ENCODE measurements at regions not wholly inside any gene's neighbourhood (a gene's known extent, or its start where the extent isn't known, plus 50 kb on each side); places are given as distances from the start of the nearest gene placed in this dataset.
"Not testable (repeated sequence)": the region's sequence is repeated elsewhere in the genome, so short reads cannot be mapped to it uniquely, and the experiment has no call there.

DNA sequence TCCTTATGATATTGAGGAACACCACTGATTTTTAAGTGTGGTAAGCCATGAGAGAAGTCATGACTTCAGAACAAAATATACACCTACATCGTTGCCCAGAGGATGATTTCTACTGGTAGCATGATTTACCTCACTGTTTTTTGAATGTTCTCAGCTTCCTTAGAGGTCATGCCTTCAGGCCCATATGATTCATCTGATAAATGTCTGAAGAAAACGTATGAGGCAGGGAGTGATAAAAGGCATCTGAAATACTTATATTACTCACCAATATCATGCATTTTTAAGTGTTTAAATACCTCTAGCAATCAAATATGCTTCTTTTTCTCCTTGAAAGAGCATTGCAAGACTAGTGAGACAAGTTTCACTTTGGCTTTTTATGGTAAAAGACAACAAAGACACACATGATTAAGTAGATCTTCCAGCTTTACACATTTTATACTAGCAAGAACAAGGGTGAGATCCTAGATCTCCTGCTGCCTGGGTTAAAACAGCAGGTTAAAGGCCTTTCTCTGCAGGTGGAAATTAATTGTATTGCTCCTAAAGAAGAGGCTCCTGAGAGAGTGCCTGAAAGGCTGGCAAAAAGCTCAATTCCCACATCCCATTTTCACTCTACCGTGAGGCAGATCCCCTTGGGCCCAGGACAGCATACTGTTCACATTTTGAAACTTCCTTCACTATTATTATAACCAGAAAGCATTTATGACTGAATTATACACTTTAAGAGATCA is 432.4 kb downstream of the SLITRK1 start:
- H3K4me3 ChIP-seq (ENCODE audit: low read length) = no peak overlapping the region
- no peak for DNase-seq (ENCODE audit: low read depth)
- TF ChIP-seq, protein P1, sequence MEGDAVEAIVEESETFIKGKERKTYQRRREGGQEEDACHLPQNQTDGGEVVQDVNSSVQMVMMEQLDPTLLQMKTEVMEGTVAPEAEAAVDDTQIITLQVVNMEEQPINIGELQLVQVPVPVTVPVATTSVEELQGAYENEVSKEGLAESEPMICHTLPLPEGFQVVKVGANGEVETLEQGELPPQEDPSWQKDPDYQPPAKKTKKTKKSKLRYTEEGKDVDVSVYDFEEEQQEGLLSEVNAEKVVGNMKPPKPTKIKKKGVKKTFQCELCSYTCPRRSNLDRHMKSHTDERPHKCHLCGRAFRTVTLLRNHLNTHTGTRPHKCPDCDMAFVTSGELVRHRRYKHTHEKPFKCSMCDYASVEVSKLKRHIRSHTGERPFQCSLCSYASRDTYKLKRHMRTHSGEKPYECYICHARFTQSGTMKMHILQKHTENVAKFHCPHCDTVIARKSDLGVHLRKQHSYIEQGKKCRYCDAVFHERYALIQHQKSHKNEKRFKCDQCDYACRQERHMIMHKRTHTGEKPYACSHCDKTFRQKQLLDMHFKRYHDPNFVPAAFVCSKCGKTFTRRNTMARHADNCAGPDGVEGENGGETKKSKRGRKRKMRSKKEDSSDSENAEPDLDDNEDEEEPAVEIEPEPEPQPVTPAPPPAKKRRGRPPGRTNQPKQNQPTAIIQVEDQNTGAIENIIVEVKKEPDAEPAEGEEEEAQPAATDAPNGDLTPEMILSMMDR (conservative IDR thresholded peaks at IDR 0.05; ENCODE audit: low read depth, low read length) = no peak

DNA sequence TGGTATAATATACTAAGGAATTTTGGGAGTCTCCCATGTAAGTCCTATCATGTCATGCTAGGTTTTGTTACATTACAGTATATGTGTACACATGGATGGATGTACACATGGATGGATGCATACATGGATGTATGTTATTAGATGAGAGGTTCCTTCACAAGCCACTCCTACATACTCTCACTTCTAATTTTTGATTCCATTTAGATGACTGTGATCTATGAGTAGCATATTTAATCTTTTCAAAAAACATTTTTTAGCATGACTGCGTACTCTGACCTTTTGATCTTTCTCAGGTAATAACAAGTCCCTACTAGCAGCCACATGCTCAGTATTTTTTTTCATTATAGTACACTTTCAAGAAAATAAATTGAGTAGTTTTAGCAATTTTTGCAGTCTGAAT is 441.8 kb downstream of the SLITRK1 start:
- H3K4me3 ChIP-seq (ENCODE audit: low read length) = no peak overlapping the region
- TF ChIP-seq, protein P1 (conservative IDR thresholded peaks at IDR 0.05; ENCODE audit: low read depth, low read length) = no peak
- DNase-seq (ENCODE audit: low read depth) = no peak

DNA sequence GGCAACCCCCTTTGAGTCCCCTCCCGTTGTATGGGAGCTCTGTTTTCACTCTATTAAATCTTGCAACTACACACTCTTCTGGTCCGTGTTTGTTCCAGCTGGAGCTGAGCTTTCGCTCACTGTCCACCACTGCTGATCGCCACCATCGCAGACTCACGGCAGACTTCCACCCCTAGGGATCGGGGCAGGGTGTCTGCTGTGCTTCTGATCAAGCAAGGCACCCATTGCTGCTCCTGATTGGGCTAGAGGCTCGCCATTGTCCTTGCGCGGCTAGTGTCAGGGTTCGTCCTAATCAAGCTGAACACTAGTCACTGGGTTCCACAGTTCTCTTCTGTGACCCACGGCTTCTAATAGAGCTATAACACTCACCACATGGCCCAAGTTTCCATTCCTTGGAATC is 442.8 kb downstream of the SLITRK1 start:
- DNase-seq (ENCODE audit: low read depth) = not testable (repeated sequence)

DNA sequence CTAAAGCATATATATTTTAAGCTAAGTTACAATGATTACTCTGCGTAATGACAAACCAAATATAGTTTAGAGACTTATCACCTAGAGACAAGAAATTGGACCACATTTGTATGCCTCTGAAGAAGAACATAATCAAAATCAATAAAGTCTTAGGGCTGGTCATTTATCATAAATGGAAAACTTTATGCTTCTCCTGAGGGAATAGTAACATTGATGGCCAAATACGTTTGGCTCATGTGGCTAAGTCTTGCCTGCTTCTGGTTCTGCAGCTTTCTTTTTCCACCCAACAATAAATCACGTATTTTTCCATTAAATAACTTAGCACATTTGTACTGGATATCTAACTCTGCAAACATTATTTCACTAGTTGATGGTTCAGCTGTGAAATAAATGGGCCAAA is 458.4 kb downstream of the SLITRK1 start:
- DNase-seq (ENCODE audit: low read depth) = no peak
- TF ChIP-seq, protein P1 (conservative IDR thresholded peaks at IDR 0.05; ENCODE audit: low read depth, low read length) = no peak
- no peak overlapping the region for H3K4me3 ChIP-seq (ENCODE audit: low read length)

More for the DNA sequence above, 442.8 kb downstream of the SLITRK1 start:
- H3K4me3 ChIP-seq (ENCODE audit: low read length) = not testable (repeated sequence)

DNA sequence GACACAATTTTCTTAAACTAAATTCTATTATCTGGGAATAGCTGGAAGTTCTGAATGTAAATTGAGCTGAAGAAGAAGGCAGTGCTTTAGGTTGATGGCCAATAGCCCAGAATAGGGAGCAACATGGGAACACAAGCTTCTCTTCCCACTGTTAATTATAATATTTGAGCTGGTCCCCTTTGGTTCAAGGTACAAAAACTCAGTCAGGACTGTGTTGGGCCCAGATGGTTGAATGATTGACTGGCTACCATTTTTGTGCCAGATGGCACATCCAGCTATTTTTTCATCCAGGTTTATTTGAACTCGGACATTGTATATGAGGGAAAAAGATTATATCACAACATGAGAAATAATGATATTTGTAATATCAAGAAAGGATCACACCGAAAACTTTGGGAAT is 458.9 kb downstream of the SLITRK1 start:
- TF ChIP-seq, protein P1 (conservative IDR thresholded peaks at IDR 0.05; ENCODE audit: low read depth, low read length) = no peak
- no peak overlapping the region for H3K4me3 ChIP-seq (ENCODE audit: low read length)
- no peak for DNase-seq (ENCODE audit: low read depth)

DNA sequence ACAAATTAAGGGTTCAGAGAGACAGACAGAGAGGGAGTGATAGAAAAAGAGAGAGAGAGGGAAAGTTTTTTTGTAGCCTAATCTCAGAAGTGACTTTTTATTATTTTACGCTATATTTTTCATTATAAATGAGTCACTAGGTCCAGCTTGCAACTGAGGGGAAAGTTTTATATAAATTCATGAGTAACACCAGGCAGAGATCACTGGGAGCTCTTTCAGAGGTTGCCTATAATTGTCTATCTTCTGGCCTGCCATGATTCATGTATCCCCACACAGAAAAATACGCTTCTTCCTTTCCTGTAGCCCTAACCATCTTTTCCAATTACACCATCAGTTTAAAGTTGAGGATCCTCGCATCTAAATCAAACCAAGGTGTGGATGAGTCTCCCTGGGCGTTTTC is 467.9 kb downstream of the SLITRK1 start:
- no peak overlapping the region for H3K4me3 ChIP-seq (ENCODE audit: low read length)
- no peak for DNase-seq (ENCODE audit: low read depth)
- TF ChIP-seq, protein P1 (conservative IDR thresholded peaks at IDR 0.05; ENCODE audit: low read depth, low read length) = no peak

DNA sequence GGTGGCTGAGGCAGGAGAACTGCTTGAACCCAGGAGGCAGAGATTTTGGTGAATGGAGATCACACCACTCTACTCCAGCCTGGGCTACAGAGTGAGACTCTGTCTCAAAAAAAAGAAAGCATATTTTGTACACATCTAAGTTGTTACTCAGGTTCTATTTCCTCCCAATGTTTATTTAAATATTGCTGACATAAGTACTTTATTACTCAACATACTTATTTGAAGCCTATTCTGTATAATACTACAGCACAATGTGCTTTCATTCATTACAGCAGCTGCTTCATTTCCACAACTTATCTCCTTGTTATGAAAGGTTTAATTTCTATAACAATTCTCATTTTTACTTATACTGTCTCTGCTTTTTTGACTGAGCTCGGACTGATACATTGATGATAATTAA is 495.7 kb downstream of the SLITRK1 start:
- TF ChIP-seq, protein P1 (conservative IDR thresholded peaks at IDR 0.05; ENCODE audit: low read depth, low read length) = no peak
- no peak for DNase-seq (ENCODE audit: low read depth)
- H3K4me3 ChIP-seq (ENCODE audit: low read length) = no peak overlapping the region
